Activated B cell treated with CpG ODN at 0.5 μM for 24 hours (primary cell): ENCODE measurements at regions not wholly inside any gene's neighbourhood (a gene's known extent, or its start where the extent isn't known, plus 50 kb on each side); places are given as distances from the start of the nearest gene placed in this dataset.

Experiments used
- ATAC-seq: fragments of 200-7000 bp; cut with Tn5 transposase; one replicate; pipeline ENCODE4 v1.10.0; 2021; ENCODE audit warnings: low read depth, mild to moderate bottlenecking, moderate library complexity
- CTCF ChIA-PET: fragments of 350-600 bp; sonication (Branson Sonifier 250); formaldehyde crosslinking; loops from one replicate; lab custom pipeline; 2021; ENCODE audit warnings: antibody characterized with exemption; lab: Charles Lee
- POLR2A ChIA-PET: fragments of 350-600 bp; sonication (Branson Sonifier 250); formaldehyde crosslinking; loops from one replicate; lab custom pipeline; 2021; ENCODE audit warnings: antibody characterized with exemption; lab: Charles Lee
- DNase-seq: peaks from one replicate; pipeline ENCODE4 v3.0.0; 2022
- H3K27ac Mint-ChIP-seq: one replicate; pipeline ENCODE4 v1.8.0; 2020; ENCODE audit warnings: mixed read lengths
- H3K27me3 Mint-ChIP-seq: one replicate; pipeline ENCODE4 v1.8.0; 2021; ENCODE audit warnings: mixed read lengths
- H3K36me3 Mint-ChIP-seq: one replicate; pipeline ENCODE4 v1.8.0; 2021; ENCODE audit warnings: low read depth, mixed read lengths
- H3K4me1 Mint-ChIP-seq: one replicate; pipeline ENCODE4 v1.8.0; 2021; ENCODE audit warnings: mixed read lengths
- H3K4me3 Mint-ChIP-seq: one replicate; pipeline ENCODE4 v1.8.0; 2020; ENCODE audit warnings: mild to moderate bottlenecking, mixed read lengths
- H3K9me3 Mint-ChIP-seq: one replicate; pipeline ENCODE4 v1.8.0; 2020; ENCODE audit warnings: mixed read lengths
- CTCF ChIP-seq: fragments of 200-600 bp; IDR thresholded peaks from one replicate; pipeline ENCODE4 v1.8.0; 2022; ENCODE audit warnings: antibody characterized with exemption, mild to moderate bottlenecking
- intact Hi-C: fragments of 100-400 bp; cut with micrococcal nuclease; formaldehyde crosslinking; loops from one replicate; pipeline ENCODE4 v1.15.1; 2024

GRCh38 chr2:76163860-76164259, 453.1 kb upstream of the GCFC2 start:
- no peak overlapping the region for H3K4me3 Mint-ChIP-seq
- H3K4me1 Mint-ChIP-seq, result no peaks in the 10 kb centered on the region
- intact Hi-C loops, result no loop called here
- H3K27ac Mint-ChIP-seq, result no peak overlapping the region
- no peaks in the 10 kb centered on the region for H3K9me3 Mint-ChIP-seq
- TF ChIP-seq CTCF, result no peak
- CTCF ChIA-PET, result no interaction called here
- DNase-seq, result no peak
- POLR2A ChIA-PET, result no interaction called here
- H3K27me3 Mint-ChIP-seq, result no peaks in the 10 kb centered on the region
- no peaks in the 10 kb centered on the region for H3K36me3 Mint-ChIP-seq
- no peak for ATAC-seq

- no peak for DNase-seq
- Mint-ChIP-seq H3K4me1 (no peaks in the 10 kb centered on the region), H3K9me3 (no peaks in the 10 kb centered on the region), H3K4me3 (no peak overlapping the region), H3K27ac (no peak overlapping the region), H3K36me3 (no peaks in the 10 kb centered on the region), H3K27me3 (no peaks in the 10 kb centered on the region)
- CTCF ChIA-PET, result no interaction called here
- POLR2A ChIA-PET, result no interaction called here
- TF ChIP-seq CTCF, result no peak
- intact Hi-C loops, result no loop called here
- no peak for ATAC-seq
Measured at GRCh38 chr2:76160670-76161069, 450.0 kb upstream of the GCFC2 start.

GRCh38 chr2:76159042-76159648, 448.4 kb upstream of the GCFC2 start:
- no peak overlapping the region for H3K4me3 Mint-ChIP-seq

GRCh38 chr2:76157531-76157930, 446.8 kb upstream of the GCFC2 start:
- no peak for ATAC-seq
- POLR2A ChIA-PET, result no interaction called here
- intact Hi-C loops, result no loop called here
- Mint-ChIP-seq H3K9me3 (no peaks in the 10 kb centered on the region), H3K36me3 (no peaks in the 10 kb centered on the region), H3K4me1 (no peaks in the 10 kb centered on the region), H3K4me3 (no peak overlapping the region), H3K27me3 (no peaks in the 10 kb centered on the region), H3K27ac (no peak overlapping the region)
- CTCF ChIA-PET, result no interaction called here
- DNase-seq, result no peak
- no peak for TF ChIP-seq CTCF

More at GRCh38 chr2:76159042-76159648, 448.4 kb upstream of the GCFC2 start:
- intact Hi-C loops, result no loop called here
- Mint-ChIP-seq H3K4me1 (no peaks in the 10 kb centered on the region), H3K36me3 (no peaks in the 10 kb centered on the region), H3K27ac (no peak overlapping the region), H3K9me3 (no peaks in the 10 kb centered on the region), H3K27me3 (no peaks in the 10 kb centered on the region)
- ChIA-PET CTCF (no interaction called here), POLR2A (no interaction called here)
- DNase-seq, result no peak
- ATAC-seq, result no peak
- TF ChIP-seq CTCF, result no peak

- CTCF ChIA-PET, result no interaction called here
- no peak for TF ChIP-seq CTCF
- Mint-ChIP-seq H3K4me3 (no peak overlapping the region), H3K36me3 (no peaks in the 10 kb centered on the region), H3K27ac (no peak overlapping the region), H3K9me3 (no peaks in the 10 kb centered on the region), H3K27me3 (no peaks in the 10 kb centered on the region), H3K4me1 (no peaks in the 10 kb centered on the region)
- POLR2A ChIA-PET, result no interaction called here
- no peak for ATAC-seq
- intact Hi-C loops, result no loop called here
- no peak for DNase-seq
Measured at GRCh38 chr2:76154981-76155380, 444.3 kb upstream of the GCFC2 start.
